ENCODE measurements at regions not wholly inside any gene's neighbourhood (a gene's known extent, or its start where the extent isn't known, plus 50 kb on each side); places are given as distances from the start of the nearest gene placed in this dataset.
"Not testable (repeated sequence)": the region's sequence is repeated elsewhere in the genome, so short reads cannot be mapped to it uniquely, and the experiment has no call there.

DNA sequence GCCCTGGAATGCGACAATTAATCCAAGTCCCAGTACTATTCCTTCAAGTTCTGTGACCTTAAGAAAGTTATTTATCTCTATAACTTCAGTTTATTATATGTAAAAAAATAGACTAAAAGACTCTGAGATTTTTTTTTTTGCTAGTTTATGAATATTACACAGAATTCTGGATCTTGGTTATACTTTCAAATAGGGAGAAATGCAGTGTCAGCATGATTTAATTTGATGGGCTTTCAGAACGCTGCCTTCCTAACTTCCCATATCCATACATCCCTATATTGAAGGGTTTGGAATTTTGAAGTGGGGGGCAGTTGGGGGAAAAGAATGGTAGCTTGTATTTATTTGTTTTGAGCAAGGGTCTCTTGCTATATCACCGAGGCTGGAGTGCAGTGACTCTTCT lies 98.4 kb upstream of the MEGF10 start:
- ChIA-PET CTCF (no interaction called here), POLR2A (no interaction called here)
- Mint-ChIP-seq H3K4me1 (ENCODE audit: low read depth) (no peaks in the 10 kb centered on the region), H3K36me3 (no peaks in the 10 kb centered on the region), H3K4me3 (no peak overlapping the region), H3K27me3 (peaks cover 16% of the 10 kb centered on the region), H3K9me3 (no peaks in the 10 kb centered on the region), H3K27ac (no peak overlapping the region)
- no peak for DNase-seq
- intact Hi-C loops (cut with micrococcal nuclease) = no loop called here

DNA sequence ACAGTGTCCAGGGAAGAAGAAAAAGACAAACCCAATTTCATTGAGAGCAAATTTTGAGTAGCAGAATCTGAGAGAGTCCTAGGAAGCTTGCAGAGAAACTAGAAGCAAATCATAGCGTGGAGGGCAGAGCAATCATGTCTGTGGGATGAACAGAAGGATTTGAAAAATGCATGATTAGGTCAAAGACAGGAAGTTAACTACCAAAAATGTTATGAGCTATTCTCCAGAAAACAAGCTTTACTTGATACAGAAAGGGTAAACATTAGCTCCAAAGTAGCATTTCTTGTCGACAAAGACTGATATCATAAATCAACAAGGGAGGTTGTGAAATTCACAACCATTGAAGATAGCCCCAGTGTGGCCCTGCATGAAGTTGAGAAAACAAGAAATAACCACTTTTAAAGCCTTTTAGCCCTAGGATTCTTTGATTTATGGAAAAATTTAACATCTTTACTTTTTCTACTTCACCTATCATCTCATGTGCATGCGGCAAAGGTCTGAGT lies 97.7 kb upstream of the MEGF10 start:
- Mint-ChIP-seq H3K4me1 (ENCODE audit: low read depth) (no peaks in the 10 kb centered on the region), H3K27ac (no peak overlapping the region)
- intact Hi-C loops (cut with micrococcal nuclease) = no loop called here

DNA sequence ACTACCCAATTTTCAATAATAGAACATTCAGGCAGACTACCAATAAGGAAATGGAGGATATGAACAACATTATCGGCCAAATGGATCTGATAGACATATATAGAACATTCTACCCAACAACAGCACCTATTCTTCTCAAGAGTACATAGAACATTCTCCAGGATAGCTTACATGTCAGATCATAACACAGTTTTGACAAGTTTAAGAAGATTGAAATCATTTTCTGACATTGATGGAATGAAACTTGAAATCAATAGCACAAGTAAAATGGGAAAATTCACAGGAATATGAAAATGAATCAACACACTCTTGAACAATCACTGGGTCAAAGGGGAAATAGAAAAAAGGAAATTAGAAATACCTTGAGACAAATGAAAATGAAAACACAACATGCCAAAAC lies 94.6 kb upstream of the MEGF10 start:
- Mint-ChIP-seq H3K4me1 (ENCODE audit: low read depth) (no peaks in the 10 kb centered on the region), H3K27ac (no peak overlapping the region), H3K4me3 (no peak overlapping the region), H3K9me3 (no peaks in the 10 kb centered on the region), H3K36me3 (no peaks in the 10 kb centered on the region), H3K27me3 (peaks cover 26% of the 10 kb centered on the region)
- no peak for DNase-seq
- CTCF ChIA-PET = no interaction called here
- intact Hi-C loops (cut with micrococcal nuclease) = no loop called here
- POLR2A ChIA-PET = no interaction called here

More for the DNA sequence above, 97.7 kb upstream of the MEGF10 start:
- H3K4me3 Mint-ChIP-seq = no peak overlapping the region
- no peaks in the 10 kb centered on the region for H3K36me3 Mint-ChIP-seq
- no peaks in the 10 kb centered on the region for H3K9me3 Mint-ChIP-seq
- peaks cover 14% of the 10 kb centered on the region for H3K27me3 Mint-ChIP-seq
- no peak for DNase-seq
- POLR2A ChIA-PET = no interaction called here
- CTCF ChIA-PET = no interaction called here

DNA sequence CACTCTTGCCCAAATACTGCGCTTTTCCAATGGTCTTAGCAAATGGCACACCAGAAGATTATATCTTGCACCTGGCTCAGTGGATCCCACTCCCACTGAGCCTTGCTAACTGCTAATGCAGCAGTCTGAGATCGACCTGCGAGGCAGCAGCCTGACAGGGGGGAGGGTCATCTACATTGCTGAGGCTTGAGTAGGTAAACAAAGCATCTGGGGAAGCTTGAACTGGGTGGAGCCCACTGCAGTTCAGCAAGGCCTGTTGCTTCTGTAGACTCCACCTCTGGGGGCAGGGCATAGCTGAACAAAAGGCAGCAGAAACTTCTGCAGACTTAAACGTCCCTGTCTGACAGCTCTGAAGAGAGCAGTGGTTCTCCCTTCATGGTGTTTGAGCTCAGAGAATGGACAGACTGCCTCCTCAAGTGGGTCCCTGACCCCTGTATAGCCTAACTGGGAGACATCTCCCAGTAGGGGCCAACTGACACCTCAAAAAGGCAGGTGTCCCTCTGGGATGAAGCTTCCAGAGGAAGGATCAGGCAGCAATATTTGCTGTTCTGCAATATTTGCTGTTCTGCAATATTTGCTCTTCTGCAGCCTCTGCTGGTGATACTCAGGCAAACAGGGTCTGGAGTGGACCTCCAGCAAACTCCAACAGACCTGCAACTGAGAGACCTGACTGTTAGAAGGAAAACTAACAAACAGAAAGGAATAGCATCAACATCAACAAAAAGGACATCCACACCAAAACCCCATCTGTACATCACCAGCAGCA lies 93.0 kb upstream of the MEGF10 start:
- H3K4me3 Mint-ChIP-seq; DNase-seq; H3K9me3 Mint-ChIP-seq; H3K4me1 Mint-ChIP-seq (ENCODE audit: low read depth); intact Hi-C loops (cut with micrococcal nuclease); CTCF ChIA-PET; H3K27ac Mint-ChIP-seq; POLR2A ChIA-PET; H3K36me3 Mint-ChIP-seq: not testable (repeated sequence)
- peaks cover 30% of the 10 kb centered on the region for H3K27me3 Mint-ChIP-seq

DNA sequence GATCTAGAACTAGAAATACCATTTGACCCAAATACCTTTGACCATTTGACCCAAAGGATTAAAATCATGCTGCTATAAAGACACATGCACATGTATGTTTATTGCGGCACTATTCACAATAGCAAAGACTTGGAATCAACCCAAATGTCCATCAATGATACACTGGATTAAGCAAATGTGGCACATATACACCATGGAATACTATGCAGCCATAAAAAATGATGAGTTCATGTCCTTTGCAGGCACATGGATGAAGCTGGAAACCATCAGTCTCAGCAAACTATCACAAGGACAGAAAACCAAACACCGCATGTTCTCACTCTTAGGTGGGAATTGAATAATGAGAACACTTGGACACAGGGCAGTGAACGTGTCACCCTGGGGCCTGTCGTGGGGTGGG lies 87.9 kb upstream of the MEGF10 start:
- CTCF ChIA-PET; H3K4me1 Mint-ChIP-seq (ENCODE audit: low read depth); DNase-seq; H3K27ac Mint-ChIP-seq; H3K9me3 Mint-ChIP-seq; intact Hi-C loops (cut with micrococcal nuclease); H3K36me3 Mint-ChIP-seq; H3K4me3 Mint-ChIP-seq; POLR2A ChIA-PET: not testable (repeated sequence)
- H3K27me3 Mint-ChIP-seq = peaks cover 21% of the 10 kb centered on the region

DNA sequence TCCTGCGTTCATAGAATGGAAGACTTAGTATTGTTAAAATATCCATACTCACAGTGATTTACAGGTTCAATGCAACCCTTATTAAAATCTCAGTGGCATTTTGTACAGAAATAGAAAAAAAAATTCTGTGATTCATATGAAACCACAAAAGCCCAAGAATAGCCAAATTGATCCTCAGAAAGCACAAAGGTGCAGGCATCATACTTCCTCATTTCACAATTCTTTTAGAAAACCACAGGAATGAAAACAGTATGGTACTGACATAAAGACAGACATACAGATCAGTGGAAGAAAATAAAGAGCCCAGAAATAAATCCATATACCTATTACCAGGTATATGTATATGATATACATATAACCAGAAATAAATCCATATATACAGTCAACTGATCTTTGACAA lies 86.8 kb upstream of the MEGF10 start:
- H3K9me3 Mint-ChIP-seq = peaks cover 2% of the 10 kb centered on the region
- no peak overlapping the region for H3K27ac Mint-ChIP-seq
- DNase-seq = no peak
- CTCF ChIA-PET = no interaction called here
- intact Hi-C loops (cut with micrococcal nuclease) = no loop called here
- no peak overlapping the region for H3K4me3 Mint-ChIP-seq
- no peaks in the 10 kb centered on the region for H3K36me3 Mint-ChIP-seq
- peaks cover 16% of the 10 kb centered on the region for H3K27me3 Mint-ChIP-seq
- H3K4me1 Mint-ChIP-seq (ENCODE audit: low read depth) = no peaks in the 10 kb centered on the region
- POLR2A ChIA-PET = no interaction called here

DNA sequence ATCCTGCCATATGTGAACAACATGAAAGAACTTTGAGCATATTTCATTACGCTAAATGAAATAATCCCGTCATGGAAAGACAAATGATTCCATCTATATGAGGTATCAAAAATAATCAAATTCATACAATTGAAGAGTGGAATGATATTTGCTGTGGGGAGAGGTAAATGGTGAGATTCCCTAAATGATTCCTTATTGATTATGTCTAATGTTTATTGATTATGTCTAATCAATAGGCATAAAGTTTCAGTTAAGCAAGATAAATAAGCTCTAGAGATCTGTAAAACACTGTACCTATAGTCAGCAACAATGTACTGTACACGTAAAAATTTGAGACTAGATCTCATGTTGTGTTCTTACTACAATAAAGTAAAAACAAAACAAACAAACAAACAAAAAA lies 85.4 kb upstream of the MEGF10 start:
- no peak overlapping the region for H3K4me3 Mint-ChIP-seq

DNA sequence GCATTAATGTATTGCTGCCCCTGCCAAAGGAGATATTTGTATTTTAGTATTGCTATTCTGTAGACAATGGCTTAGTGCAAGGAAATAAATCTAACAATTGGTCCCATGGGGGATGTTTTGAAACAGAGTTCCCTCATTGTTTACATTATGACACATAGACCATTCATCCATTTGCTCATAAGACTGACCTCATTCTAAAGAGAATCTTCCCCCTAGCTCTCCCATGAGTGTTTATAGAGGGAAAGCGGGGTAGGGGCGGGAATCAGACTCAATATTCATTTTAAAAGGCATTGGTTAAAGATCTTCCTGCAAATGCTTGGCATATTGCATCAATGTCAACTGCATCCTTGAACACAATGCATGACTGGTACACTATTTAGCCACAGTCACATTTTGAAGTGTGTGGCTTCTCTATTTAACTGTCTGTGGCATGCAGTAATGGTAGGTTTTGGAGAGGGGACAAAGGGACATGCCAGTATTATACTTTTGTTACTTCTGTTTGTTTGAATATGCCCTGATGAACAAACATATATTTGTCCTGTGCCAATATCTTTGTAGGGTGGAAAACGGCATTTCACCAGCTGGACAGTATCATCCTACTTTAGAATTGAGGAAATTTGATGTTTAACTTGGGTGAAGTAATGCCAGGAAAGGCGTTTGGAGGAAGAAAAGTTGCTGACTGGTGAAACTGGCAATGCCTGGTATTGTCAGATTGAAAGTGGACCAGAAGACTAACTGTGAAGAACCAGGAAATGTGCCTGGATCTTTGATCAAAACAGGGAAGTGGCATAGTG lies 84.1 kb upstream of the MEGF10 start:
- Mint-ChIP-seq H3K36me3 (no peaks in the 10 kb centered on the region), H3K27ac (no peak overlapping the region), H3K9me3 (no peaks in the 10 kb centered on the region), H3K4me3 (no peak overlapping the region), H3K27me3 (peaks cover 8% of the 10 kb centered on the region), H3K4me1 (ENCODE audit: low read depth) (no peaks in the 10 kb centered on the region)
- POLR2A ChIA-PET = no interaction called here
- intact Hi-C loops (cut with micrococcal nuclease) = no loop called here
- no peak for DNase-seq
- CTCF ChIA-PET = no interaction called here

More for the DNA sequence above, 85.4 kb upstream of the MEGF10 start:
- intact Hi-C loops (cut with micrococcal nuclease) = no loop called here
- CTCF ChIA-PET = no interaction called here
- H3K27ac Mint-ChIP-seq = no peak overlapping the region
- H3K4me1 Mint-ChIP-seq (ENCODE audit: low read depth) = no peaks in the 10 kb centered on the region
- DNase-seq = no peak
- peaks cover 10% of the 10 kb centered on the region for H3K27me3 Mint-ChIP-seq
- POLR2A ChIA-PET = no interaction called here
- peaks cover 2% of the 10 kb centered on the region for H3K9me3 Mint-ChIP-seq
- no peaks in the 10 kb centered on the region for H3K36me3 Mint-ChIP-seq

DNA sequence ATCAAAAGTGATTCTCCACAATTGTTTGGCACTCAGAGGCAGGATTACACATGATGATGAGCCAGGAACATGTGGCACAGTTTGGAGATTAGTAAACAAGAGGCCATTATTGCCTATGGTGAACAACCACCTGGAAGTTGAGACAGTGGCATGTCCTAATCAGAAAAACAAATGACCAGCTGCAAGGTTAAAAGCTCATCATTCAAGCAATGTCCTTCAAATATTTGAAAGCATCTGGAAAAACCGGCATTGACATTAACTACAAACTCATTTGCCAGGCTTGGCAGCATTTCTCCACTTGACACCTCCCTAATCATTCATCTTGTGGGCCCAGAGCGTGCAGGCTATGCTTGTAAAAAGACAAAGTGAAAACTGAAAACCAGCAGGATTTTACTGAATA lies 80.6 kb upstream of the MEGF10 start:
- intact Hi-C loops (cut with micrococcal nuclease) = no loop called here
- Mint-ChIP-seq H3K27ac (no peak overlapping the region), H3K4me3 (no peak overlapping the region), H3K27me3 (peaks cover 4% of the 10 kb centered on the region), H3K36me3 (no peaks in the 10 kb centered on the region), H3K9me3 (no peaks in the 10 kb centered on the region), H3K4me1 (ENCODE audit: low read depth) (no peaks in the 10 kb centered on the region)
- ChIA-PET CTCF (no interaction called here), POLR2A (no interaction called here)
- DNase-seq = no peak

DNA sequence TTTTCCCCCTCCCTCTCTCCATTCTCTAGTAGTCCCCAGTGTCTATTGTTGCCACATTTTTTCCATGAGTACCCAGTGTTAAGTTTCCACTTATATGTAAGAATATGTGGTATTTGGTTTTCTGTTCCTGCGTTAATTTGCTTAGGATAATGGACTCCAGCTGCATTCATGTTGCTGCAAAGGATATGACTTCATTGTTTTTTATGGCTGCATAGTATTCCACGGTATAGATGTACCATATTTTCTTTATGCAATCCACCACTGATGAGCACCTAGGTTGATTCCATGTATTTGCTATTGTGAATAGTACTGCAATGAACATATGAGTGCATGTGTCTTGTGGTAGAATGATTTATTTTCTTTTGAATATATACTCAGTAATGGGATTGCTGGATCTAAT lies 77.4 kb upstream of the MEGF10 start:
- Mint-ChIP-seq H3K9me3 (no peaks in the 10 kb centered on the region), H3K4me3 (no peak overlapping the region), H3K36me3 (no peaks in the 10 kb centered on the region), H3K27me3 (peaks cover 8% of the 10 kb centered on the region), H3K27ac (no peak overlapping the region), H3K4me1 (ENCODE audit: low read depth) (no peaks in the 10 kb centered on the region)
- POLR2A ChIA-PET = no interaction called here
- intact Hi-C loops (cut with micrococcal nuclease) = no loop called here
- no peak for DNase-seq
- CTCF ChIA-PET = no interaction called here

DNA sequence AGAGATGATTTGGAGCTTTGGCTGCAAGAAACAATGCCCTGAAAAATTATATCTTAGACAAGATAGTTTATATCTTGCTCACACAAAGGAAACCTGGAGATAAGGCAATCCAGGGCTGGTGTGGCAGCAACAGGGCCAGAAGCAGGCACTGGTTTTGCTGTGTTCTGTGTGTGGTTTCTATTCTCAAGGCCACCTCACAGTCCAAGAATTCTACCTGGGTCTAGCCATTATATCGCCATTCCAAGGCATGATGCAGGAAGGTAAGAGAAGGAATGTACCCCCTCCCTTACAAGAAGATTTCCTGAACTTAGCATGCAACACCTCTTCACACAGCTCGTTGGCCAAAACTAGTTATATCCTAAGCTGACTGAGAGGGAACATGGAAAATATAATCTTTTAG lies 74.5 kb upstream of the MEGF10 start:
- Mint-ChIP-seq H3K27ac (no peak overlapping the region), H3K4me3 (no peak overlapping the region), H3K9me3 (no peaks in the 10 kb centered on the region), H3K36me3 (no peaks in the 10 kb centered on the region), H3K27me3 (peaks cover 8% of the 10 kb centered on the region), H3K4me1 (ENCODE audit: low read depth) (no peaks in the 10 kb centered on the region)
- DNase-seq = no peak
- intact Hi-C loops (cut with micrococcal nuclease) = no loop called here
- CTCF ChIA-PET = no interaction called here
- POLR2A ChIA-PET = no interaction called here

DNA sequence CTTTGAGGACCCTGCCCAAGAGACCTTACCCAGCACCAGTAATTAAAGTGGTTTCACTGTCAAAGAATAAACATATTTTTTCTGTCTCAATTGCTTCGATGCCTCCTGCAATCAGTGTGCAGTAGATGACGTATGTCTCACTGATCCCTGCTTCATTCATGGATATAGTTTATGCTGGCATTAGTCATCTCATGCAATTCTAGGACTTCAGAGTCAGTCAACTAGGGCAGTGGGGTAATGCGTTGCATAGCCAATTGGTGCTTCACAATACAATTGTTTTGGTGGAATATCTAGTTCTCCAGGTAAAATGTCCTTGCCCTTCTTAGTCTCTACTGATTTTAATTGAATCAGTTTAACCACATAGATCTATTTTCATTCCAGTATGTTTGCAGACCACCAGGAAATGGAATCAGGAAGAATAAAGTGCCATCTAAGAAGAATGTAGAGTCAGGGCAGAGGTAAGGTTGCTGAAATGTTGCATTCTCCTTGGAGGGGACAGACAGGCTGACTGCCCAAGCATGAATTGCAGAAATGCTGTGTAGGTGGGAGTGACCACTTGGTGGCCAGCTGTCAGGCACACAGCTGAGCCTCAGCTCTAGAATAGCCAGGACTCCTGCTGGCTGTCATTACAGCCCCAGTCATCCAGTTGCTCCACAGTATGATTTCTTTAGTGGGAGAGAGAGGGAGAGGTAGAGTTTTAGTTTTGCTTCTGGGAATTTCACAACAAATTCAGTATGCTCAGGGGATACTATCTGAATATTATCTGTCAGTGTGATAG lies 73.5 kb upstream of the MEGF10 start:
- intact Hi-C loops (cut with micrococcal nuclease) = no loop called here
- no peaks in the 10 kb centered on the region for H3K36me3 Mint-ChIP-seq
- DNase-seq = no peak
- no peaks in the 10 kb centered on the region for H3K9me3 Mint-ChIP-seq
- POLR2A ChIA-PET = no interaction called here
- H3K4me3 Mint-ChIP-seq = no peak overlapping the region
- CTCF ChIA-PET = no interaction called here
- no peak overlapping the region for H3K27ac Mint-ChIP-seq
- peaks cover 8% of the 10 kb centered on the region for H3K27me3 Mint-ChIP-seq
- H3K4me1 Mint-ChIP-seq (ENCODE audit: low read depth) = no peaks in the 10 kb centered on the region

Measured in activated CD4-positive, alpha-beta memory T cell treated with anti-CD3 and anti-CD28 coated beads for 36 hours (primary cell).